Ishikawa (cell line): ENCODE measurements at regions not wholly inside any gene's neighbourhood (a gene's known extent, or its start where the extent isn't known, plus 50 kb on each side); places are given as distances from the start of the nearest gene placed in this dataset.

ENCODE experiments used
- CEBPB ChIP-seq: IDR thresholded peaks from 2 replicates; pipeline ENCODE4 v1.6.1; 2012
- CREB1 ChIP-seq: IDR thresholded peaks from 2 replicates; pipeline ENCODE4 v1.6.1; 2012; ENCODE audit warnings: low read depth
- EGR1 ChIP-seq: IDR thresholded peaks from 2 replicates; pipeline ENCODE4 v1.6.1; 2012
- EP300 ChIP-seq: IDR thresholded peaks from 2 replicates; pipeline ENCODE4 v1.6.1; 2012; ENCODE audit warnings: borderline replicate concordance
- FOXM1 ChIP-seq: IDR thresholded peaks from 2 replicates; pipeline ENCODE4 v1.6.1; 2012; ENCODE audit warnings: low read depth, borderline replicate concordance
- NFIC ChIP-seq: IDR thresholded peaks from 2 replicates; pipeline ENCODE4 v1.6.1; 2012
- RAD21 ChIP-seq: IDR thresholded peaks from 2 replicates; pipeline ENCODE4 v1.6.1; 2012; ENCODE audit warnings: low read depth
- TAF1 ChIP-seq: IDR thresholded peaks from 2 replicates; pipeline ENCODE4 v1.6.1; 2012; ENCODE audit warnings: low read depth, mild to moderate bottlenecking
- TCF12 ChIP-seq: IDR thresholded peaks from 2 replicates; pipeline ENCODE4 v1.6.1; 2012; ENCODE audit warnings: low read depth
- TEAD4 ChIP-seq: IDR thresholded peaks from 2 replicates; pipeline ENCODE4 v1.6.1; 2012
- YY1 ChIP-seq: IDR thresholded peaks from 2 replicates; pipeline ENCODE4 v1.6.1; 2012; ENCODE audit warnings: low read depth
- ZBTB7A ChIP-seq: IDR thresholded peaks from 2 replicates; pipeline ENCODE4 v1.6.1; 2012; ENCODE audit warnings: low read depth
- TF ChIP-seq, protein P1 (sequence below): IDR thresholded peaks from 2 replicates; pipeline ENCODE4 v1.6.1; 2012
- TF ChIP-seq, protein P2 (sequence below): IDR thresholded peaks from 2 replicates; pipeline ENCODE4 v1.6.1; 2012; ENCODE audit warnings: low read depth, mild to moderate bottlenecking
- TF ChIP-seq, protein P3 (sequence below): IDR thresholded peaks from 2 replicates; pipeline ENCODE4 v1.6.1; 2012

DNA sequence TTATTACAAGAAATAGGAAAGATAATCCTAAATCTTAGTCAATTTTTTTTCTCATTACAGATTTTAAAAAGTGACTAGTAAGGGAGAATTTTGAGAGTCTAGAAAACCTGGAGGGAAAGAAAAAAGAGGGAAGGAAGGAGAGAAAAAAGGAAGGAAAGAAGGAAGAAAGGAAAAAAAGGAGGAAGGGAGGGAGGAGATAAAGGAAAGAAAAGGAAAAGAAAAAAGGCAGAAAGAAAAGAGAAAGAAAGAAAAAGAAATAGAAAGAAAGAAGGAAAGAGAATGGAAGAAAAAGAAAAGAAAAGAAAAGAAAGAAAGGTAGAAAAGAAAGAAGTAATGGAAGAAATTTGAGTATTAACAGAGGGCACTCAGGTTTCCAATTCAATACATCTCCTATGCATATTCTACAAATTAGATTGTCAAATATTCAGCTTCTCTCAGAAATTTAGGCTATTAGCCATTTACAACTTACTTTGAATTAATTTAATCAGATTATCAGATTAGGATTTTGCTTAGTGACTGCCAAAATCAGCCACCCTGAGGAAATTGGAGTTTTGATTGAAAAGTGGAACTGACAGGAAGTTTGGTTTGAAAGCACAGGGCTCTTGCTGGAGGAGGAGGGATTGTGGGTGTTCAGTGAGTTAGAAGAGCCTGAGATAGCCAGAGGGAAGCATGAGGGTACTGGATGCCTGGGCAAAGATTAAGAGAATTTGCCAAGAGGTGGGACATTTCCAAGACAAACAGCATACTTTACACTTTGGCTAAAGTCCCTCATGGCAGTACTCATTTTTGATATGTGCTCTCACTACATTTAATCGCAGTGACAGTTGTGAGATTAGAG, 677.8 kb downstream of the USP25 start:
- TF ChIP-seq TEAD4 (no peak), RAD21 (no peak), NFIC (no peak), FOXM1 (no peak), YY1 (no peak)
- TF ChIP-seq, protein P1, sequence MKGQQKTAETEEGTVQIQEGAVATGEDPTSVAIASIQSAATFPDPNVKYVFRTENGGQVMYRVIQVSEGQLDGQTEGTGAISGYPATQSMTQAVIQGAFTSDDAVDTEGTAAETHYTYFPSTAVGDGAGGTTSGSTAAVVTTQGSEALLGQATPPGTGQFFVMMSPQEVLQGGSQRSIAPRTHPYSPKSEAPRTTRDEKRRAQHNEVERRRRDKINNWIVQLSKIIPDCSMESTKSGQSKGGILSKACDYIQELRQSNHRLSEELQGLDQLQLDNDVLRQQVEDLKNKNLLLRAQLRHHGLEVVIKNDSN = no peak
- TF ChIP-seq, protein P2, sequence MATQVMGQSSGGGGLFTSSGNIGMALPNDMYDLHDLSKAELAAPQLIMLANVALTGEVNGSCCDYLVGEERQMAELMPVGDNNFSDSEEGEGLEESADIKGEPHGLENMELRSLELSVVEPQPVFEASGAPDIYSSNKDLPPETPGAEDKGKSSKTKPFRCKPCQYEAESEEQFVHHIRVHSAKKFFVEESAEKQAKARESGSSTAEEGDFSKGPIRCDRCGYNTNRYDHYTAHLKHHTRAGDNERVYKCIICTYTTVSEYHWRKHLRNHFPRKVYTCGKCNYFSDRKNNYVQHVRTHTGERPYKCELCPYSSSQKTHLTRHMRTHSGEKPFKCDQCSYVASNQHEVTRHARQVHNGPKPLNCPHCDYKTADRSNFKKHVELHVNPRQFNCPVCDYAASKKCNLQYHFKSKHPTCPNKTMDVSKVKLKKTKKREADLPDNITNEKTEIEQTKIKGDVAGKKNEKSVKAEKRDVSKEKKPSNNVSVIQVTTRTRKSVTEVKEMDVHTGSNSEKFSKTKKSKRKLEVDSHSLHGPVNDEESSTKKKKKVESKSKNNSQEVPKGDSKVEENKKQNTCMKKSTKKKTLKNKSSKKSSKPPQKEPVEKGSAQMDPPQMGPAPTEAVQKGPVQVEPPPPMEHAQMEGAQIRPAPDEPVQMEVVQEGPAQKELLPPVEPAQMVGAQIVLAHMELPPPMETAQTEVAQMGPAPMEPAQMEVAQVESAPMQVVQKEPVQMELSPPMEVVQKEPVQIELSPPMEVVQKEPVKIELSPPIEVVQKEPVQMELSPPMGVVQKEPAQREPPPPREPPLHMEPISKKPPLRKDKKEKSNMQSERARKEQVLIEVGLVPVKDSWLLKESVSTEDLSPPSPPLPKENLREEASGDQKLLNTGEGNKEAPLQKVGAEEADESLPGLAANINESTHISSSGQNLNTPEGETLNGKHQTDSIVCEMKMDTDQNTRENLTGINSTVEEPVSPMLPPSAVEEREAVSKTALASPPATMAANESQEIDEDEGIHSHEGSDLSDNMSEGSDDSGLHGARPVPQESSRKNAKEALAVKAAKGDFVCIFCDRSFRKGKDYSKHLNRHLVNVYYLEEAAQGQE = no peak

DNA sequence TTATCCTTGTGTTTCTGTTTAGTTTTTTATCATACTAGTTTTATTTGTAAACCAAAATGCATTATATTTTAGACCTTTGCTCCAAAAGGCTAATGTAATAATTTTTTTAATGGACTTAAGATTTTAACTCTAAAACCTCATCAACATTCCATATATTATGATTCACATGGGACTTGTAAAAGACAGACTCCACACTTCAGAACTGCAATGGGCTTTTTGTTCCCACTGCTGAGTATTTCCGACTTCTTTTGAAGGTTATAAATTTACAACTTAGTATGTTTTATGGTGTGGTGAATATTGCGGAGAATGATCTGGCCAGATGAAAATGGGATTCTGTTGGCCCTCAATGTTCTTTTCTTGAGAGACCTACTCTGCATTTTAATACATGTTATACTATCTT, 678.5 kb downstream of the USP25 start:
- TF ChIP-seq, protein P1 = no peak
- TF ChIP-seq CREB1 = no peak
- TF ChIP-seq CEBPB = no peak
- TF ChIP-seq EP300 = no peak
- no peak for TF ChIP-seq TEAD4
- TF ChIP-seq TCF12 = no peak
- TF ChIP-seq TAF1 = no peak
- TF ChIP-seq EGR1 = no peak
- TF ChIP-seq ZBTB7A = no peak
- TF ChIP-seq NFIC = no peak
- no peak for TF ChIP-seq FOXM1
- TF ChIP-seq, protein P2 = no peak
- no peak for TF ChIP-seq RAD21
- no peak for TF ChIP-seq YY1
- TF ChIP-seq, protein P3, sequence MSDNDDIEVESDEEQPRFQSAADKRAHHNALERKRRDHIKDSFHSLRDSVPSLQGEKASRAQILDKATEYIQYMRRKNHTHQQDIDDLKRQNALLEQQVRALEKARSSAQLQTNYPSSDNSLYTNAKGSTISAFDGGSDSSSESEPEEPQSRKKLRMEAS = no peak

DNA sequence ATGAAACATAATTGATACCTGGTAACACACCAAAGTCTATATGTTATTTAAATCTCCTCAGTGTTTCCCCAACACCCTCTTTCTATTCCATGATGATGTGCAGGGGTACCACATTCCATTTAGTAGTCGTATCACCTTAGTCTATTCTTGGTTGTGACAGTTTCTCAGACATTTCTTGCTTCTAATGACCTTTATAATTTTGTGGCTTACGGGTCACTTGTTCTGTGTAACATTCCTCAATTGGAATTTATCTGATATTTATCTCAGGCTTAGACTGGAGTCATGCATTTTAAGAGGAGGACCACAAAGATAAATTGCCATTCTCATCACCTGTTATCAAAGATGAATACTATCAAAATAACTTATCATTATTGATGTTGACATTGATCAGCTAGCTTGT, 679.6 kb downstream of the USP25 start:
- TF ChIP-seq, protein P1 = no peak
- TF ChIP-seq, protein P3 = no peak
- TF ChIP-seq YY1 = no peak
- no peak for TF ChIP-seq FOXM1
- no peak for TF ChIP-seq EGR1
- TF ChIP-seq CREB1 = no peak
- TF ChIP-seq, protein P2 = no peak
- TF ChIP-seq EP300 = no peak
- TF ChIP-seq ZBTB7A = no peak
- TF ChIP-seq NFIC = no peak
- no peak for TF ChIP-seq RAD21
- TF ChIP-seq CEBPB = no peak

DNA sequence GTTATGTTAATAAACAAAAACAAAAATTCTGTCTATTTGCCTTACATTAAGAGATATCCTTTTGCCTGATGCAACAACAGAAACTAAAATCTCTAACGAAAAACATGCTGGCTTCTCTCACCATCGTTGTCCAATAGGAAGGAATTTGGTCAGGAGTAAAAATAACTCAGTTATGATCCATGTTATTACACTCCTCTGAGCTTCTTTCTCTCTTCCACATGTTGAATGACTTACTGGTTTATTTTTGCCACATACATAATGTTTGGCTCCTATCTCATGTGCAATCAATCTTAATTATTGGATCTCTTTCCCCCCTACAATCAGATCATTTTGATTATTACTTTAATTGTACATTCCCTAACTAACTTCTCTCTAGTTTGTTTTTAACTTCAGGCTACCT, 688.4 kb downstream of the USP25 start:
- TF ChIP-seq, protein P3 = no peak
- no peak for TF ChIP-seq CREB1
- TF ChIP-seq, protein P2 = no peak
